ENCODE measurements at regions not wholly inside any gene's neighbourhood (a gene's known extent, or its start where the extent isn't known, plus 50 kb on each side); places are given as distances from the start of the nearest gene placed in this dataset.
"Not testable (repeated sequence)": the region's sequence is repeated elsewhere in the genome, so short reads cannot be mapped to it uniquely, and the experiment has no call there.

DNA sequence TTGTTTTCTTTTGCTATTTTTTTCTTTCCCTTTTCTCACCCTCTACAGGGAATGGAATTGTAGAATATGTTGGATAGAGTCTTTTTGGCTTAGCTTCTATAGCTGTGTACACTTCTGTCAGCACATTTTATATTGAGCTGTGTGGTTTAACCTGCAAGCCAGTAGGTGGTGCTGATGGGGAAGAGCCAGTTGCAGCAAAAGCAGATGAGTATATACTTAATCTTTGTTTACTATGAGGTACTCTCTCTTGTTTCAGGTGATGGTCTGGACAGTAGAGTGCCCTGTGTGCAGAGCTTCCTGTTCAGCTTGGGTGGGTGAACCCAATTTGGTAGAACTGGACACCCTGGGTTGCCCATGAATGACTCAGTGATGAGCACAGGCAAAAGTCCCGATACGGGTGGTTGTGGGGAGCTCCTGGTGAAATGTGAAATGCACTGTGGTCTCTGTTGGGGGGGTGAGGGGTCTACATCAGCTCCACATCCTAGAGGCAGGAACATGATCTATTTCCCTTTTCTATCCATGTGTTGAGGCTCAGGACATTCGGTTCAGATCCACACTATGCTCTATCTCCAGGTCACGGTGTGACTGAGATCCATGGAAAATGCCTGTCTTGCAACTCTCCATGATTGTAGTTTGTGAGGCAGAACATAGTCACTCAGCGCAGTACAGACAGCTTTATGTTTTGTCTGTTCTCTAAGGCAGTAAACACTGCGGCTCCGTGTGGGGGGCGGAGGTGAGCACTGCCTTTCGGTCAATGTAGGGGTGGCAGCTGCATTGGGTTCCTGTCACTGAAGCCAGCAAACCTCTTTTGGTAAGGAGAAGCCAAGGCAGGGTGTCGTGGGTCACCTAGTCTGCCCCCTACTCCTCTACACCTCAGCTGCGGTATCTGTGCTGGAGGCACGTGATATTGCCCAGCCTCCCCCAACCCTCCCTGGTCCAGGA is 353.2 kb downstream of the PRR16 start:
- no peak for DNase-seq

DNA sequence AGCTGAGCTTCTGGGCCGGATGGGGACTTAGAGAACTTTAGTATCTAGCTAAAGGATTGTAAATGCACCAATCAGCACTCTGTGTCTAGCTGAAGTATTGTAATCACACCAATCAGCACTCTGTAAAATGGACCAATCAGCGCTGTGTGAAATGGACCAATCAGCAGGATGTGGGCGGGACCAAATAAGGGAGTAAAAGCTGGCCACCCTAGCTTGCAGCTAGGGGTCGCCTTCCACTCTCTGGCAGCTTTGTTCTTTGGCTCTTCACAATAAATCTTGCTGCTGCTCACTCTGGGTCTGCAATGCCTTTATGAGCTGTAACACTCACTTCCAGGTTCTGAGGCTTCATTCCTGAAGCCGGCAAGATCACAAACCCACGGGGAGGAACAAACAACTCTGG is 354.0 kb downstream of the PRR16 start:
- DNase-seq = no peak

- DNase-seq = no peak
Measured at GRCh38 chr5:120823328-120823727, 359.2 kb downstream of the PRR16 start.

DNA sequence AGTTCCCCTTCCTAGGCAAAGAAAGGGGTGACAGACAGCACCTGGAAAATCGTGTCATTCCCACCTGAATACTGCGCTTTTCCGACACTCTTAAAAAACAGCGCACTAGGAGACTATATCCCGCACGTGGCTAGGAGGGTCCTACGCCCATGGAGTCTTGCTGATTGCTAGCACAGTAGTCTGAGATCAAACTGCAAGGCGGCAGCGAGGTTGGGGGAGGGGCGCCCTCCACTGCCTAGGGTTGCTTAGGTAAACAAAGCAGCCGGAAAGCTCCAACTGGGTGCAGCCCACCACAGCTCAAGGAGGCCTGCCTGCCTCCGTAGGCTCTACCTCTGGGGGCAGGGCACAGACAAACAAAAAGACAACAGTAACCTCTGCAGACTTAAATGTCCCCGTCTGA is 367.5 kb downstream of the PRR16 start:
- DNase-seq = not testable (repeated sequence)

- no peak for DNase-seq
Measured at GRCh38 chr5:120841830-120842229, 377.7 kb downstream of the PRR16 start.

DNA sequence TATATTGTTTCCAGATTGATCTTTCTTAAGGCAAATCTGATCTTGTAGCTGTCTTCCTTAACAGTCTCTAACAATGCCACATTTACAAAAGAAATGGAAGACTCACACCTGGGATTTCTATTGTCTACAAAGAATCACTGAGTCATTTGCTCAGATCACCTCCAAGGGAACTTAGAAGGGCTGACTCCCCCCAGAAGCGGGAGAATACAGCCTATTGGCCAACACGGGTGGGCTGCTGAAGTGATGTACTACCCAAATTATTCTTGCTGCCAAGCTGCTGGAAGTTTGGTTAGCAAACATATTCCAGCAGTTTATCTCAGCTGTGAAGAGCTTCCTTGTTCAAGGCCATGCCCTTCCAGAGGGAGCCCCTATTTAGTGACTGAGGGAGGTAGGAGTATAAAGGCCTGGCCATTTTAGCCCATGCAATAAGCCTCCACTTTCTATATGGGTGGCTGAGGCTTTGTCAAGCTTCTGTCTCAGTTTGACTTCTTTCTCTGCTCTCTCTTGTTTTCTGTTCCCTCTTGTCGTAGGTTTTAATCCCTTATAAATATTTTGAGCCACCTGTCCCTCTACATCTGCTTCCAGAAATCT is 379.4 kb downstream of the PRR16 start:
- DNase-seq = no peak

DNA sequence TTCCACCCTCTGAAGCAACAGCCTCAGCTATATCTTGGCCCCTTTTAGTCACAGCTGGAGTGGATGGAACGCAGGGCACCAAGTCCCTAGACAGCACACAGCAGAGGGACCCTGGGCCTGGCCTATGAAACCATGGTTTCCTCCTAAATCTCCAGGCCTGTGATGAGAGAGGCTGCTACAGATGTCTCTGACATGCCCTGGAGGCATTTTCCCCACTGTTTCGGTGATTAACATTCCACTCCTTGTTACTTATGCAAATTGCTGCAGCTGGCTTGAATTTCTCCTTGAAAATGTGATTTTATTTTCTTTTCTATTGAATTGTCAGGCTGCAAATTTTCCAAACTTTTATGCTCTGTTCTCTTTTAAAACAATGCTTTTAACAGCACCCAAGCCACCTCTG is 384.8 kb downstream of the PRR16 start:
- no peak for DNase-seq

DNA sequence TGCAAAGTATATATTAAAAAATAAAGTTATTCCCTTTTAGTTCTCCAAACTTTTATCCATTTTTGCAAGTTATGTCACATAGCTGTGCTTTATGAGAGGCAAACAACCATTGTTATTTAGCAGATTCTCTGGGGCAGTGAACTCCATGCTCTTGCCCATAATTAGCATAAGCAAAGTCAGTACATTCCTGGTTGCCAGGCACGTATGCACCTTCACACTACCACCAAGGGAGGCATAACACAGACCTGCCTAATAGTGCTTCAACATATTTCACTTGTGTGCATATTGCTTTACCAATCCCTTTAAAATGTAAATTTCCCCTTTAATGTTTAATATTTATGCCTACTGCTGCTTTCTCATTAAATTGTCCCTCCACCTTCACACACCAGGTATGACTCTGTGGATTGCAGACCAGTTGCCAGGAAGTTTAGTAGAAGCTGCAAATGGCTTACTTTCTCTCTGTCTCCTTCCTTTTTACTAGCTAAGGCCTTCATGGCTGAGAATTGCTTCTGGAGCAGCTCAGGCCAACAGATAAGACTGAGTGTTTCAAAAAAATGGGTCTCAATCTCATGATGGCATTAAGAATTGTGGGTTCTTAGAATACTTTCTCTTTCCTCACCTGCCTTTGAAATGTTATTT is 388.2 kb downstream of the PRR16 start:
- no peak for DNase-seq

DNA sequence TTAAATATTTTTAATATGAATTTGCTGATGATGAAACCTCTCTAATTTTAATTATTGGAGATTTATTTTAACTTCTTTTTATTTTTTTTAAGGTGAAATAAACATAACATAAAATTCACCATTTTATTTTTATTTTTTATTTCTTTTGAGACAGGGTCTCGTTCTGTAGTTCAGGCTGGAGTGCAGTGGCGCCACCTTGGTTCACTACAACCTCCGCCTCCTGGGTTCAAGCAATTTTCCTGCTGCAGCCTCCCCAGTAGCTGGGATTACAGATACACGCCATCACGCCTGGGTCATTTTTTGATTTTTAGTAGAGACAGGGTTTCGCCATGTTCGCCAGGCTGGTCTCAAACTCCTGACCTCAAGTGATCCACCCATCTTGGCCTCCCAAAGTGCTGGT is 402.9 kb downstream of the PRR16 start:
- no peak for DNase-seq

DNA sequence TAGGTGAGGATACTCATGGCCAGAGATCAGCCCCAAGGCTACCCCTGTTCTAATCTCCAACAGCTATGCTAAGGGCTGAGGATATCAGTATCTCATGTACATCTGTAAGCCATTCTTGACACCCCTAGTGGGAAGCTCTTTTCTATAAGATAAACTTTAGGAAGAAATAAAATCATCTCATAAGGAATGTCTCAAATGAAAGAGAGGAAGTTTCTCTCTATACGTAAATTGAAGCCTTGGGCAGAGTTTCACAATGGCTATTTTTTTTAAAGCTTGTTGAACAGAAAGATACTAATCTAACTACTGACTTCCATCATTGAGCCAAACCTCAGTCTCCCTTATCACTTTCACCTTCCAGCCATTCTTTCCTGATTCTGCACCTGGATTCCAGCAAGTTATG is 405.7 kb downstream of the PRR16 start:
- no peak for DNase-seq

DNA sequence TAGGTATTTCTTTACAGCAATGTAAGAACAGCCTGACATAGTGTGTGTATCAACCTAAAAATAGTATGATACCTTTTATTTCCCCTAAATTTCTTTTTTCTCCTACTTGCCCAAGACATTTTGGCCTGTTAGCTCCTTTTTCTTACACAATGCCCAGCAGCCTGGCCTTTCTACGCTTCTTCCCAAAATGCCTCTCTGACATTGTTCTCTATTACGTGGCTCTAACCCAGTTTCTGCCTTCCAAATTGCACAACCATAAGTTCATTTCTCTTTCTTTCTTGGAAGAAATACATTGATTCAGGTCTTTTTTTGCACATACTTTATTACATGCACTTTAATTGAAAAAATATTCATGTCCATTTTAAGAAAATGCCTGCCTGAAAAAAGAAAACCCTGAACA is 408.2 kb downstream of the PRR16 start:
- no peak for DNase-seq

DNA sequence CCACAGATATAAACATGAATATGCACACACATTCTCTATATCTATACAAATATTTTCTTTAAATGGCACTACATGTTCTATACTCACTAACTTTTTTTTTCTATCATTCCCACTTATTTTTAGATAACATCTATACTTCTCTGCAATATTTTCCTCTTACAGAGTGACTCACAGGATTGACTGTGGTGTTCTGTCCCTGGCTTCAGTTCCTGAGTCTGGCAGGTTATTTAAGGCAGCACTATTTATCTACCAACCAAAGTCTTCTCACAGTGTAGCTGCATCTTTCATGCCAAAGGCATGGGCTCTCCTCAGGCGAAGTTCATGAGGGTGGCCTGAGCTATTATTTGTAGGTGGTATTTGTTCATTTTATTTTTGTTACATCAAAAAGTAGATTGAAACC is 409.0 kb downstream of the PRR16 start:
- DNase-seq = no peak

GRCh38 chr5:120874081-120874862 is 410.2 kb downstream of the PRR16 start:
- no peak for DNase-seq

DNA sequence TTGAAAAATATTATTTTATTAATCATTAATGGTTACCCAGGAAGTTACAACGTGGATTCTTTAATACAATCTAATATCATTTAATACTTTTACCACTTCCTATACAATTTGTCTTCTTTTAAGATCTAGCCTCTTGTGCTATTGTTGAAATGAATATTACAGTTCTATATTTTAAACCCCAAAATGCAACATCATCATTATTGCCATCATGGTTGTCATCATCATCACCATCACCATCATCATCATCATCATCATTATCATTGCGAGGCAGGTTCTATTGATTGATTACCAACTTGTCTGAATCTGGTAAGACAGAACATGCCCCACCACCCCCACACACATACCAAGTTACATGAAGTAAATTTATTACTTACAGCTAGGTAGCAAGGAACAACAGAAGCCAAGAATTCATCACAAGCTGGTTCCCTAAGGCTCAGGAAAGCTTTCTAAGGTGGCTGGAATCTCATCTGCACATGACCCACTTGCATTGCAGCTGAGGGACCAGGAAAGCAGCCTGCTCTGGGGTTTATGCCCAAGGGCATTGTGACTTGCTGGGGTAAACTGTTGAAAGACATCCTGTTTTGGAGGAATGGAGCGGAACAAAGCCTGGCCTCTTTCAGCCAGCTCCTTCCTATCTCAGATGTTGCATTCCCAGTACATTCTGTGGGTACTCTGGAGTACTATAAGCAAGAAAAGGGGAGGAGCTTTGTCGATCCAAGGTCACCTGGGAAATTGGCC is 418.1 kb downstream of the PRR16 start:
- DNase-seq = no peak

DNA sequence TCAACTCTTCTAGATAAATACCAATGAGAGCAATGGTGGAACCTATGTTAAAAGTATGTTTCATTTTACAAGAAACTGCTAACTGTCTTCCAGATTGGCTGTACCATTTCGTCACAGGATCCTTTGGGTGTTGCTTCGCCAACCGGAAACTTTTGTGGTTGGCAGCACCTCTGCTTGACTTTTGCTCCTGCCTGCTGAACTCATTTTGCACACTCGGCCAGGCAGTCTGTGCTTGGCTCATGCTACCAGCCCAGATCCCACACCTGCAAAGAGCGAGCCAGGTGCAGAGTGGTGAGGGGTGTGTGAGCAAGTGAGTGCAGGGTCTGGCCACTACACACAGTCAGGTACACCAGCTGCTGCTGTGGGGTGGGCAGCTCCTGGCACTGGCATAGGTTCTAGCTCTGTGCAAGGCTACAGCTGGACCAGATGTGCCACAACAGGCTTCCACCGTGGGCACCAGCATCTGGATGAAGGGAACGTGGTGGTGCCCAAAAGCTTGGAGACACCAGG is 422.3 kb downstream of the PRR16 start:
- DNase-seq = no peak

DNA sequence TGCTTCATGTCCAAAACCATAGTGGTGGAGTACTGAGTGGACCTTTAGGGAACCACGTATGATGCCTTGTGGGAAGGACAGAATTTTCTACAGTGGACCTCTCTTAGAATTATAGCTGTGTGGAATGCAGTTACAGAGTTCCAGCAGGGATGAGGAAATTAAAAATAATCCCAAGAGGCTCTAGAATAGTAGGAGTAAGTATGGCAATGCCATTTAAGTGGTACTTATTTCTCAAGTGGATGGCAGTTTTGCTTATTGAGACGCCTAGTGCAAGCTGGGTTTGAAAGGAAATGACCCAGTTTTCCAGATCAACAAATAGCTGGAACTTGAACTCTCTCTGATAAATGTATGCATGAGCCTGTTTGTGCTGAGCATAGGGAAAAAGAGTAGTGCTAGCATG is 431.6 kb downstream of the PRR16 start:
- DNase-seq = no peak

GRCh38 chr5:120901199-120901598 is 437.1 kb downstream of the PRR16 start:
- DNase-seq = no peak

DNA sequence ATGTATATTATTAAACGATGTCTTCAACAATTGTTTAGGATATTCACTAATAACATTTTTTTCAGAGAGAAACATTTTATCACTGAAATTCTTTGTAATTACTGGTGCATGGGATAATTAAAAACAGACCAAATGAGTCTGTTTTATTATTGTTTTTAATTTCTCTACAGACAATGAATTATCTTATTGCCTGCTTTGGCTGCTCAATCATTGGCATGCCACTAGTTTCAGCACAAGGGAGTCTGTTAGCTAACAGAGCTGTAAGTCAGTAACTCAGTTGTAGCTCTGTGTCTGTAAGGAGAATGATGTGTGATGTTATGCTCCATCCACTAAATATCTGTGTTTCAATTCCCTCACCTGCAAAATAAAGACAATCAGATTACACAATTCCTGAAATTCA is 443.9 kb downstream of the PRR16 start:
- no peak for DNase-seq

GRCh38 chr5:120910629-120911028 is 446.5 kb downstream of the PRR16 start:
- DNase-seq = no peak

- no peak for DNase-seq
Measured at GRCh38 chr5:120913396-120913795, 449.3 kb downstream of the PRR16 start.

DNA sequence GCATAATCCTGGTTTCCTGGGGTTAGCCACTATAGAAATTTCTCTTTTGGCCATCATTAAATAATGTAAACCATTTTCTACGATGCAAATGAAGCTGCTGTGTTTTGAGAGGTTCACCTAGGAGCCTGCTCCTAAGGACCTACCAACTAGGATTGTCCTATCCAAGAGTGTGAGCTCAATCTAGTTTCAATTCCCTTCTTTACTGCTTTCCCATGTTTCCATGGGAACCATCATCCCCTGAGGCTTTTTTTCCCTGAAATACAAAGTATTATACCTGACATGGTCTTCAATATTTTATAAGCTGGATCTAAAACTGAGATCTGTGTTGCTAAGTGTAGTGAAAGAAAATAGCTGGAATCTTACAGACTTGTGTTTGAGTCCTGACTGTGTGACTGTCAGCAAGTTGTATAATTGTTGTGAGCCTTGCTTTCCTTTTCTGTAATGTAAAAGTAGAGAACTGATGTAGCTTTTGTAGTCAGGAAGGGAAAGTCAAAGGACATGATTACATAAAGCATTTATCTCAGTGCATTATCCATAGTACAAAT is 453.2 kb downstream of the PRR16 start:
- DNase-seq = no peak

DNA sequence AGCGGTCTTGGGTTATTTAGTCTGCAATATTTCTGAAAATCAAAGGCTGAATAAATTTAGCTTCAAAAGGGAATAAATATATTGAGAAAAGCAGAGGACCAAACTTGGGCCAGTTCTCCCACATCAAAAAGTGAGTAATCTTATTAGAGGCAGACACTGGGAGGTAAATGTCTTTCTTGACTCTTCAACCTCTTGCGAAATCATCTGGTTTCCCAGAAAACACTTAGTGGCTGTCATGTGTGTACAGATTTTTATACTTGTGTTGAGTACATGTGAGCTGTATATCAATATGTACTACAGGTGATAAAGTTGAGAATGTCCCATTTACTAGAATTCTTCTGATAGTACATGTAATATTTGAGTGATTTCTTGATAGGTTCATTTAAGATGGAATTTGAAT is 454.9 kb downstream of the PRR16 start:
- DNase-seq = no peak
